ENCODE measurements at regions not wholly inside any gene's neighbourhood (a gene's known extent, or its start where the extent isn't known, plus 50 kb on each side); places are given as distances from the start of the nearest gene placed in this dataset.

DNA sequence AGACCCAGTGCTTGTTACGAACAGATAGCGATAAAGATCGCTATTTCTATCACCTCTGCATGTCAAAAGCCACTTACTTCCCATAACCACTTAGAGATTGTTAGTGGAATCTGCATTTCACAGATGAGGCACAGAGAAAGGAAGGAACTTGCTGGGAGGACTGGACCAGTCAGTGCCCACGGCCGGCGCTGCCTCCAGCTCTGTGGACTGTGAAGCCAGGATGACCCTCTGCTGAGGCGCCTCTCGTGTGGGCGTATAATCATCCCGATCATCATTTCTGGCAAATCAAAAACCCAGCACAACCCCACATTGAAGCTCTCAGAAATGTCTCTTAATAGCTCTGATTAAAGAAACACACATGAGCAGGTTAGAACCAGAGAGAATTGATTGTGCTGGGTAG, 61.5 kb upstream of the ADRA2C start:
- no peak for DNase-seq

DNA sequence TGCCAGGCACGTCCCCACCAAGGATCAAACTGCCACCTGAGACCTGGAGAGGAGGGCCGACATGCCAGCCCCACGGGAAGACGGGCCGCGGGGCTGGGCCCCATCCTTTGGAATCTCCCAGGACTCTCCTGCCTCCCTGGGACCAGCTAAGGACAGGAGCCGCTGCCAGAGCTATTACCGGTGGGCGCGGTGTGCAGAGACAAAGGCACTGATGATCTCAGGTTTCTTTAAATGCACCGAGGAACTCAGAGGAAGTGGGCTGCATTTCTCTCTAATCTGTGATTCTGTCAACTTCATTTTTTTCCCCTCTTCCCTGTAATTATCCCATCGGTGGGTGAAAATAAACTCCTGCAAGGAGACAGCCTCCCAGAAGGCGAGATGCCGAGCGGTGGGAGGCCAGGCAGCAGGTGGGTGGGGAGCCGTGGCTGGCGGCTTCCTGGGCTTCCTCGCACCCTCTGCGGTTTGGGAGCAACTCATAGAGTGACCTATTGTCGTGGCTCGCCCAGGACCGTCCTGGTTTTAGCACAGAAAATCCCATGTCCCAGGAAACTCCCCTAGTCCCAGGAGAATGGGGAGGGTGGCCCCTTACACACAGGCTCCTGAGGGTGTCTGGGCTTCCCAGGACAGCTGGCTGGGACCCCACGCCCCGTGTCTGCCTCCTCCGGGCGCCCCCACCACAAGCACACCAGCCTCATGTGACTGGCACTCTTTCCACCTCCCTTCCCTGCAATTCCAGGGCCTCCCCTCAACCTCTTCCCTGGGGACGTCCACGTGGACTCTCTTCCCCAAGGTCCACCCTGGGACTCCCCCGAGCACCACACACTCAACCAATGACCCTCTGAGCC, 62.3 kb upstream of the ADRA2C start:
- no peak for DNase-seq

DNA sequence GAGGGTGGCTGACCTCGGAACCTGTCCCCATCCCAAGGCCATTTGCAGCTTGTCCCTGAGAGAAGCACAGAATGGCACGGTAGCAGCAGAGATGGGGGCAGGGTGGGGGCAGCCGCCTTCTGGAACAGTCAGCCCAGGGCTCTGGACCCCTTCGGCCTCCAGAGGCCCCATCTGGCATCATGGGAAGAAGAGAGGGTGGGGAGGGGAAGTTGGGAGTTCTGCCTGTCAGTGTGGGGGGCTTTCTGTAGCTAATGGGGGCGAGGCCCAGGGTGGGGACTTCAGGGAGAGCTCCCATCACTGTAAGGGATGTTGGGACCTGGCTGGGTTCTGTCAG, 62.9 kb upstream of the ADRA2C start:
- DNase-seq, result no peak

DNA sequence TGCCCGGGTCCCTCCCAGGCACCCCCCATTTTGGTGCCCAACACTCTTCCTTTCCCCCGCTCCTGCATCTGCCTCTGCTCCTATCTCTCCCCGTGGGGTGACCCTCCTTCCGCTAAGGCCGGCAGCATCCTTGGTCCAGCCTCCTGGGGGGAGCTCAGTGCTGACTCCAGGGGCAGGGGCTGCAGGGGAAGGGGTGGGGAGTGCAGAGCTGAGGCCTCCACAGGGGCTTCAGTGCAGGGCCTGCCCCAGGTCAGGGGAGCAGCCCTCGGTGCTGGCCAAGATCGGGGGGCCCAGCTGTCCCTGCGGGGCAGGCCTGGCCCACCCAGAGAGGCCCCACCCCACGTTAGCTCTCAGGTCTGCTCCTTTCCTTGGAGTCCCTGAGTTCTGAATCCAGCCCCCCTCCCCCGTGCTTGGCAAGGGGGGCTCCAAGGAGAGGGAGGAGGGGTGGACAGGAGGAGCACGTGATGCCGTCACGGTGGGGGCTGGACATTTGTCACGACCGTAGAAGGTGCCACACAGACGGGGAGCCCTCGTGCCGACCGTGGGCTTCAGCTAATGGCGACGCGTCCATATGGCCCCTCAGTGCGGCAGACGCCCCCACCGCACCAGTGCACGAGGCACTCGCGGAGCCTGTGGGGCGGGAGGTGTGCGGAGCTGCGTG, 63.5 kb upstream of the ADRA2C start:
- no peak for DNase-seq

DNA sequence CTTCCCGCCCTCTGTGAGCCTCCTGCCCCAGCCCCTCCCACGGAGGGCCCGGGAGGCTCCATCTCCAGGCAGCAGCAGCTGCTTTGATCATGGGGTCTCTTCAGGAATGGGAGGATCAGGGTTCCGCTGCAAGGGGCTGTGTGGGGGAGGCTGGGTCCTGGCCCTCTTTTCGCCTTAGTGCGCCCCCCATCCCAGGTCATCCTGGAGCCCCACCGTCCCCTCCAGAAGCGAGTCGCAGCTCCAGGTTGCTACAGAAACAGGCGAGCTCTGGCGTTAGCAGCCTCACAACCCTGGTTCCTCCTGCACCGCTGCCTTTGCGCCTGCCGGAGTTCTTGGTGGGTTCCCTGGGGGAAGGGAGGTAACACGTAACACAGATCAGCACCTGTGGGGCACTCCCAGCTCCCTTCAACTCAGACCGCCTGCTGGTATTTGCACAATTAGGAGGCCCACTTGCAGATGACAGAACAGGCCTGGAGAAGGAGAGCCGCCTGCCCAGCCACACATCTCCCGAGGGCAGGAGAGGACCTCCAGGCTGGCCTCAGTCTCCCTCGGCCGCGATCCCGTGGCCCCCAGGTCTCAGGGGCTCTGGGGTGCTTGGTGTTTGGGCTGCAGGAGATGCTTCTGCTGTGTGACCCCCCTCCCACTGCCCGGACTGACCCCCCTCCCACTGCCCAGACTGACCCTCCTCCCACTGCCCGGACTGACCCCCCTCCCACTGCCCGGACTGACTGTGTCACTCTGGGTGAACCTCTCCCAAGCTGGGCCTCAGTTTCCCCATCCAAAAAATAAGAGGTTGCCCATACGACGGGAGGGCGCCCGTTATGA, 64.2 kb upstream of the ADRA2C start:
- no peak for DNase-seq

DNA sequence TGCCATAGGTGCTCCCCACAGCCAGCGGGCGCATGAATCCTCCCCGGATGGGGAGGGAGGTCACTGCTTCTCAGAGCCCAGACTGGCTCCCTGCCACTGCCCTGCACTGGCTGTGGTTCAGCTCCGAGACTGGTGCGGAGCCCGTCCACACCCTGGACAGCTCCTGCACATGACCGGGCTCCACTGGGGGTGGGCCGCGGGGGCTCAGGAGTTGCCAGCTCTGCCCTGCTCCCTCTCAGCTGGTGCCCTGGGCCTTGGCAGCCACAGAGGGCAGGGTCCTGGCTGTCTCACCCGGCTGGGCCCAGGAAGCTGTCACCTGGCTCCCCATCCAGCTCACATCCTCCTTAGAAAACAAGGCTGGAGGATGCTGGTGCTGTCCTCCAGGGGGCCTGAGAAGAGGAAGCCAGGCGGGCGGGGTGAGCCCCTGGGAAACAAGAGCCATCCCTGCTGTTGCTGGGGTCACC, 64.9 kb upstream of the ADRA2C start:
- no peak for DNase-seq

DNA sequence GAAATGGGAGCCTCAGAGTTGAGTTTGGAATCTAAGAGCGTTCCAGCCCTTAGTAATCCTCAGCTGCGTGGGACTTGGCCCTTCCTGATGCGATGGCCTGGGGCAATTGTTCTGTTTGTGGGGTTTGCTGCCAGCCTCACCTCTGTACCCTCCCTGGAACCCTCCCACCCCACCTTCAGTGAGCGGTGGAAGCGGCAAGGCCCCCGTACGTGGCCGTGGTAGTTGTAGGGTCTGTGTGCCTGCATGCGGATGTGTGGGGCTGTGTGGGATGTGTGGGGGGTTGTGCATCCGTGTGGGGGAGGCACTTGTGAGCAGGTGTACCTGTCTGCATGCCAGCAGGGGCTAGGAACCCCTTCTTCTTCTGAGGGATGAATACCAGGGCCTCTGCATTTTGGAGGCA, 65.4 kb upstream of the ADRA2C start:
- no peak for DNase-seq

DNA sequence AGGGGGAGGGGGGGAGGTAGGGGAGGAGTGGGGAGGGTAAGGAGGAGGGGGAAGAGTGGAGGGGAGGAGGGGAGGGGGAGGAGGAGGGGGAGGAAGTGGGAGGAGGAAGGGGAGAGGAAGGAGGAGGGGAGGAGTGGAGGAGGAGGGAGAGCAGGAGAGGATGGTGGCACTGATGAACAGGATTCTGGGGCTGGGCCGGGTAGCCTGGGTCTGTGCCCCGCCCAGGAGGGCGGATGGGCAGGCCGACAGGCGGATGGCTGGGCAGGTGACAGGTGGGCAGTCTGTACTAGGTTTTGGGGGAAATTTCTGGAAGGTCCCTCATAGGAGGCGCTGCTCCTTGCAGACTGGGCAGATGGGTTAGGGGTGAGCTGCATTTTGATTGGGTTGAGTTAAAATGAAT, 66.0 kb upstream of the ADRA2C start:
- DNase-seq, result no peak

DNA sequence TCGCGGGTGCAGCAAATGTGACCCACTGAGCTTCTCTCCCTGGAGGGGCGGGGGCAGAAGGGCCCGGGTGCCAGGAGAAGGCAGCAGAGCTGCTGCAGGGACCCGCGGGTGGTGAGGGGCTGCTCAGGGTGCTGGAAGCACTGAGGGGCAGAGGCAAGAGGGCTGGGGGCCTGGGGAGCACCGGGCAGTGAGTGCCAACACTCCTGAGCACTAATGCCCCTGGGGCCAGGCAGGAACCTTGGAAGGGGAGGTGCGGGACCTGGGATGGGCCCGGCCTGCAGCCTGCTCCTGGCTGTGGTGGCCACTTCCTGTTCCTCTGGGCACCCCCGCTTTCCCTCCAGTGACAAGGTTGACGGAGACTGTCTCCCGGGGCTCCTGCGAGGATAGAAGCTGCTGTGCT, 66.5 kb upstream of the ADRA2C start:
- DNase-seq, result no peak

DNA sequence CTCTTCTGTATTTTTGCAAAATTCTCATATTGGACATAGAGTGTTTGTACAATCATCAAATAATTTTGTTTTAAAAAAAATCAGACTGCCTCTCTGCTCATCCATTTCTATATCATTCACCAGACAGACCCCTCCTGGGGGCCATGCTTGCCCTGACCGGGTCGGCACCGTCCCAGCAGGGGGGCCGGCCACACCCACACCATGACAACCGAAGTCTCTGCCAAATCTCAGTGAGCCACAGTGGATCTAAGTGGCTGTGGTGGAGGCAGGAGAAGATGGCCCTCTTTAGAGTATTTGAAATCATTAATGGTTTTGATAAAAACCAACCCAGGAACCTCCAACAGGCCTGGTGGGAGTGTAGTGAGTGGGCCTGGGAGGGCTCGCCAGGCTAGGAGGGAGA, 66.9 kb upstream of the ADRA2C start:
- DNase-seq, result no peak

DNA sequence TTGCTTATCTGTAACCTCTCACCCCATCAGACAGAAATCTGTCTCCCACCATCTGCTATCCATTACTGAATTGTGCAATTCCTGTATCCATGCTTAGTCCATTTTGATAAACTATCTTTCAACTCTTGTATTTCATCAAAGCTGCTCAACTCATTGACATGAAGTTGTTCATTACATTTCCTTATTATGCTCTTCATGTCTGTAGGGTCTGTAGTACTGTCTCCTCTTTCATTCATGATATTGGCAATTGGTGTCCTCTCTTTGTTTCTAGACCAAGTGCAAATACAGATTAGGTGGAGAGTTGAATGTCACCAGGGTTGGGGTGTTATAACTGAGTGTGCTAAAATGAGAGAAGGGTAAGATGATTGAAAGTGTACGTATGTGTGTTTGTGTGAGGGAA, 69.2 kb upstream of the ADRA2C start:
- no peak for DNase-seq

DNA sequence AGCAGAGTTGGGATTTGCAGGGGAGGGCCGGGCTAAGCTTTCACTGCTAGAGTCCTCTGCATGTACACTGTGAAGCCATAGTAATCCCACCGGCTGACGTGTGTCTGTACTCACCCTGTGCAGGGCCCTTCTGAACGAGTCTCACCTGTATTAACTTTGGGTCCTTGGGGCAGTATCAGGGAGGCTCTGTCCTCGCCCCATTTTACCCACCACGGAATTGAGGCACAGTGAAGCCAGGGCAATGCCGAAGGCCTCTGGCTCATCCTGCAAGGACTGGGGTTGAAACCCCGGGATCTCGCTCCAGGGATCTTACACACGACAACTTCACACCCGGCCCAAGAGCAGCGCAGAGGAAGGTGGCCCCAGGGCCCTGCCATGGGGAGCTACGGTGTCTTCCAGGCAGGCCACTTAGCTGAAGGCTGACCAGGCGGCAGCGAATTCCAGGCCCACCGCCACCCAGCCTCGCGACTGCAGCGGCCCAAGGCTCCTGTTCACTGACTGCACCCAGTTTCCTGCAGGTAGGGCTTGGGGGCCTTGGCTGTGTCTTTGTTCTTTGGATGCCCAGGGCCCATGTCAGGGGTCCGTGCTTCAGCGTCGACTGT, 75.5 kb upstream of the ADRA2C start:
- DNase-seq, result no peak

DNA sequence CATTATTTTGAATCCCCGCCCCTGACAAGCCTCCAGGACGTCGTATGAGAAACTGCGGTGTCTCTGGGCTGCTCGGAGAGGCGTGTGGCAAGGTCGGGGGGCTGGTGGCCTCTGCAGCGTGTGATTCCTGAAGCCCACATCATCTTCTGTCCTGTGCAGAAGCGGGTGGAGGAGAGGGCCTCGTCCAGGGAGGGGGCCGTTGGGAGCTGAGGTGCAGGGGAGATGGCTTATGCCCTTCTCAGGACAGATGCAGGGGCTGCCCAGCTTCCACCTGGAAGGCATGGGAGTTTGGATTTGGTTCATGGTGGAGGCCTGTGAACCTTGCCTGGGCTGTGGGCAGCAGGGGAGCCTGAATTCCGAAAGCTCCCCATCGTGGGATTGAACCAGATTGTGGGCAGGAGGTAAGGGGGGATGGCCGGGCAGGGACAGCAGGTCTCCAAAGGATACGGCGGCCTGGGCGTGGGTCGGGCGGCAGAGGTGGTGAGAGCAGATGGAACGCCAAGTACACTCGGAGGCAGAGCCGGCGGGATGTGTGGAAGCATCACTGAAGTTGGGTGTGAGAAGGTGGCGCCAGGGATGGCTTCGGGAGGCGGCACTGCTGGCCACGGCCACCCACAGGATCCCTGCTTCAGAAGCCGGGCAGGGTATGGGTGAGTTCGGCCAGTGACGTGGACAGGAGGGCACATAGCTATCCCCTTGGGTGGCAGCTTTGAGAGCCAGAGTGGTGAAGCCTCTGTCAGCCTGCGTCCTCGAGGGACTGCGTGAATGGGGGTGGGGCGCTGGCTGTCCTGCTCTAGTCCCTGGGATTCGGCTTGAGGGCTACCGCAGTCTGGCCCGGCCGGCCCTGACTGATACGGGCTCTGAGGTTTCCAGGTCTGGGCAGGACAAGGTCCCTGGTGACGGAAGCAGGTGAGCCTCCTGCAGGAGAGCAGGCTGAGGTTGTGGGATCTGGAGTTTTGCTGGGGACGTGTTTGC, 76.3 kb upstream of the ADRA2C start:
- no peak for DNase-seq

DNA sequence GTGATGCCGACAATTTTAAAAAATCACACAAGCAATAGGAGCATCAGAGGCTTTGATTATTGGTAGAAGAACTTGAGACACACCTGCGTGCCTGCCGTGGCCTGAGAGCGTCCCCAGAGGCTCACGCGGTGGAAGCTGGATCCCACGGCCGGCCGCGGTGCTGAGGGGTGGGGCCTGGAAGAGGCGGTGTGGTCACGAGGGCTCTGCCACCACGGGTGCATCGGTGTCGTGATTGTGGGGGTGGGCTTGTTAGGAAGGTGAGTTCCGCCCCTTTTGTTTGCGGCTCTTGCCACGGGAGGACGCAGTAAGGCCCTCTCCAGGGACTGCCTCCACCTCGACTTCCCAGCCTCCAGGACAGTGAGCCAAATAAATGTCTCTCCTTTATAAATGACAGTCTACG, 77.2 kb upstream of the ADRA2C start:
- DNase-seq, result no peak

DNA sequence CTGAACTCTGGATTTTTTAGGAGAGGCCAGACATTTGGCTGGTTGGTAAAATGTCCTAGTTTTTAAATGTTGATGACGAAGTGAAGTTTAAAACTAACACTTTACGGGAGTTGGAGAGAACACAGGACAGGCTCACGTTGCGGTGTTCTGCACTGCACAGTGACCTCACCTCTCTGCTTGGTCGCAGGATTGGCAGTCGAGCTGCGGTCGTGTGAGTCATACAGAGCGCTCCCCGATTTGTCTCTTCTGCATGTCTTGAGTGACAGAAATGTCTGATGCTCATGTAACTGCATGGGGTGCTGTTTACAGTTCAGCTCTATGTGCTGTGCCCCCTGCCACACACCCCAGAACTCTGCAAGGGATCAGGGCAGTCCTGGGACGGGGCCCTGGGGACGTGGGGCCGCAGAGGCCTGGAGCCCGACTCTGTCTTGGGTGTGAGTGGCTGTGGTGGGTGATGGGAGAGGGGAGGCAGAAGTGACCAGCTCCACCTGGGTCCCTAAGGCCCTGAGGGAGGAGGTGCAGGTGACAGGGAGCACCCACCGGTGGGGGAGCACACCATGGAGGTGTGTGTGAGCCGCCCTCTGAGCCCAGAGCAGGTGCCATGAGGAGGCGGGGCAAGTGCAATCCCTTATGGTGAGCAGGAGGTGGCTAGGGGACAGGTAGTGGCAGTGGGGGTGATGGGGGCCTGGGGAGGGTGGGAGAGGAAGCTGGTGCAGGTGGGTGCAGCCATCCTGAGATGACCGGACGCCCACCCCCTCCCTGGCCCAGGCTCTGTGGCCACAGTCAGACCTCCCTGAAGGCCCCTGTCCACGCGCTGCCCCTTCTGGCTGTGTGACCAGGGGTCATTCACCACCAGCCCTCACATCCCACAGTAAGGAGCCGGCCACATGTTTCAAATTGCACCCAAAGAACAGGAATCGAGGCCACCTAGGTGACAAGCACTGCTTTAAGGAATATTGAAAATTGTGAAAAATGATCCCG, 77.9 kb upstream of the ADRA2C start:
- no peak for DNase-seq

DNA sequence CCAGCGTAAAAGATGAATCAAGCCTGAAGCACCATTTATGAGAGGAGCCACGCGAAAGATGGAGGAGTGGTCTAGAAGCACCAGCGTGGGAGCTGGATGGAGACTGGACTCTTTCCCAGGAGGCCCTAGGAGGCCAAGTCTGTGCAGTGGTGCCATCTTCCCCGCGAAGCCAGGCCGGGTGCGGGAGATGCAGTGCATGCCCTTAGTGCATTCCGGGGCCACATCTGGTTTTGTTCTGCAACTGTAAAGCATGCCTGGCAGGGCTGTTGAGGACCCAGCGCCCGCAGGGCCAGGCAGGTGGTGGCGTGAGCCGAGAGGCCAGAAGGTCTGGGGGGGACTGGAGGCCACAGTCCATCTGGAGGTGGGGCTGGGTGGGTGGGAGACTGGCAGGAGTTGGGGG, 78.6 kb upstream of the ADRA2C start:
- DNase-seq, result no peak

DNA sequence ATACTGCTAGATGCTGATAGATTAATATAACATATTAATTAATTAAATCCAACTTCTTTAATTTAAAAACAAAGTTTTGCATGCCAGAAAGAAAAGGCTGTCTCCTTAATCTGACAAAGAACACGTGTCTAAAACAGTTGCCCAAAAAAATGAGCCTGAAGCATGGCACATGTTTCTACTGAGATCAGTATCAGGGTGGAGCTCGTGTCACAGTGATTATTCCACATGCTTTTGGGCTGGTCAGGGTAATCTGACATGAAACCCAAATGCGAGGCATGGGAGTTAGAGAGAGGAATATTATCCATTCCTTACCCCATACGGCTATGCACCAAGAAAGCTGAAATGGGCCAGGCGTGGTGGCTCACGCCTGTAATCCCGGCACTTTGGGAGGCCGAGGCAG, 79.4 kb upstream of the ADRA2C start:
- DNase-seq, result no peak

DNA sequence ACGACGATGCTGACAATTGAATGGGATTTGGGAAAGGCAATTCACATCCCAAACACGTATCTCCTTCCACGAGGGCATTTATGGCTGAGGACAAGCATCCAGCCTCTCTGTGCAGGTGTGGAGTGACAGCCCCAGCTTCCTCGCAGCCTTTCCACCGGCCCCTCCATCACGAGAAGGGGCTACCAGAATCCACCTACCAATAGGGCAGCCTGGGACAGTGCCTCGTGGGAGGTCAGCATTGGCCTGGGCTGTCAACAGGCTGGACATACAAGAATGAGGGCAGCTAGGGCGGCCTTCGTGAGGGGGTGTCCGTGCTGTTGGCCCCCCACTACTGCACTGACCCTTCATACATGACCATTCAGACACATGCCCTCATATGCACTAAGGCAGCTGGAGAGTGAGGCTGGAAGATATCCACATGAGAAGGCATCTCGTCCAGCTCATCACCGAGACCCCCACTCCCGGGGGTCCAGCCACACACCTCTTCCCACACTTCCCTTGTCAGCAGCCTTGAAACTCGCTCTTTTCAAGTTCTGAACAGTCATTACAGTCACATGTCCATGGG, 81.0 kb upstream of the ADRA2C start:
- DNase-seq, result no peak

DNA sequence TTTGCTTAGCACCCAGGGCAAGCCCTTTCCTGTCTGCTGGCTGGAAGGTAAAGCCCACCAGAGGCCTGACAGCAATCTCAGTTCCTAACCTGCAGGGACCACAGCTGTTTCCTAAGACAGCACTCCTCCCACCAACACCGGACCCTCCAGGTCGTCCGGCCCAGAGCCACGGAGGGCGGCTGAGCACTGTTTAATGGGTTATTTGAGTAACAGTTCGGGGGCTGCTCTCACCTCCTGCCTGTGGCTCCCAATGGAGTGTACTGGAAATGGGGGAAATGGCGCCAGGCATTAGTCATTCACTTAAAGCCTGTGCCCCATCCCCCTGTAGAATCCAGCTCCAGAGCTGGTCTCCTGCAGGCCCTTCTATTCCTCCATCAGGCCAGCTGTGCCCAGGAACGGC, 81.6 kb upstream of the ADRA2C start:
- no peak for DNase-seq

DNA sequence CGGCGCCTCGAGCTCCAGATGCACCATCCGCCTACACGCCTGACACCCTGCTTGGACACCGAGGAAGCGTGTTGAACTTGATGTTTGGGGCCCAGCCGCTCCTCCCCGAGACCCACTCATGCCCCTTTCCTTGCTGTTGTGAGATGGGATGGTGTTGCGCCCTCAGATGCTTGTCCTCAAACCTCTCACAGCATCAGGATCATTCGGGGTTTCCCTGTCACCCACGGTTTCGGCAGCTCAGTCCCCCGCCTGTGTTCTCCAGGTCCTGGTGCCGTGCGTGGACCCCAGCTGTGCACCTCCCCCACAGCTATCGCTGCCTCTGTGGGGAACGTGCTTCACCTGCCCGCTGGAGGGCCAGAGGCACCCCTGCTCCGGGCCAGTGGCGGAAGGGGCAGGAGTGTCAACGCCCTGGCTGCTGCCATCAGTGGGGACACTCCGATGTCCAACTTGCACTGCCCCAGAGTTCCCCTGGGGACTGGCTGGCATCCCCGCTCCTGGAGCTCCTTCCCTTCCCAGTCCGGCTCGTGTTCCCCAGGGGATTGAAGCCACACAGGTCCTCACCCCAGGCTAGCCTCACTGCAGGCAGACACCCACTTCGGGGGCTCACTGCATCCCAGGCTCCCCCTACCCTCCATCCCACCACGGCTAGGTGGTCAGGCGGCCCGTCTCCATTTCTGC, 82.3 kb upstream of the ADRA2C start:
- no peak for DNase-seq
